M059J (cell line): ENCODE measurements at regions not wholly inside any gene's neighbourhood (a gene's known extent, or its start where the extent isn't known, plus 50 kb on each side); places are given as distances from the start of the nearest gene placed in this dataset.

Source experiments
- DNase-seq: peaks from one replicate; pipeline ENCODE4 v3.0.0-alpha.2; 2012; ENCODE audit warnings: low read depth

GRCh38 chr21:19239696-19240095 is 836.1 kb upstream of the TMPRSS15 start:
- DNase-seq: no peak

- no peak for DNase-seq
These were observed 841.1 kb upstream of the TMPRSS15 start for GRCh38 chr21:19244502-19245187.

- no peak for DNase-seq
These were observed 841.6 kb upstream of the TMPRSS15 start for GRCh38 chr21:19245188-19245580.

GRCh38 chr21:19246018-19246417 is 842.4 kb upstream of the TMPRSS15 start:
- DNase-seq: no peak

- DNase-seq: no peak
These were observed 853.5 kb upstream of the TMPRSS15 start for GRCh38 chr21:19256934-19257660.

GRCh38 chr21:19261731-19262376 is 858.3 kb upstream of the TMPRSS15 start:
- no peak for DNase-seq

- no peak for DNase-seq
These were observed 863.1 kb upstream of the TMPRSS15 start for GRCh38 chr21:19266636-19267035.

- no peak for DNase-seq
These were observed 865.1 kb upstream of the TMPRSS15 start for GRCh38 chr21:19268686-19269085.

- DNase-seq: no peak
These were observed 871.5 kb upstream of the TMPRSS15 start for GRCh38 chr21:19275065-19275464.

- no peak for DNase-seq
These were observed 873.1 kb upstream of the TMPRSS15 start for GRCh38 chr21:19276665-19277064.

- no peak for DNase-seq
These were observed 883.3 kb upstream of the TMPRSS15 start for GRCh38 chr21:19286876-19287275.

GRCh38 chr21:19290328-19290727 is 886.7 kb upstream of the TMPRSS15 start:
- DNase-seq: no peak

GRCh38 chr21:19320291-19320690 is 916.7 kb upstream of the TMPRSS15 start:
- no peak for DNase-seq

- no peak for DNase-seq
These were observed 918.1 kb upstream of the TMPRSS15 start for GRCh38 chr21:19321688-19322087.

- DNase-seq: no peak
These were observed 918.8 kb upstream of the TMPRSS15 start for GRCh38 chr21:19322360-19322759.

- no peak for DNase-seq
These were observed 923.1 kb upstream of the TMPRSS15 start for GRCh38 chr21:19326531-19327319.

GRCh38 chr21:19328954-19329353 is 925.4 kb upstream of the TMPRSS15 start:
- no peak for DNase-seq

GRCh38 chr21:19340303-19340702 is 936.7 kb upstream of the TMPRSS15 start:
- DNase-seq: no peak

- no peak for DNase-seq
These were observed 937.4 kb upstream of the TMPRSS15 start for GRCh38 chr21:19340954-19341353.

GRCh38 chr21:19343711-19344110 is 940.1 kb upstream of the TMPRSS15 start:
- DNase-seq: no peak

GRCh38 chr21:19350286-19350685 is 946.7 kb upstream of the TMPRSS15 start:
- DNase-seq: no peak

GRCh38 chr21:19353256-19353655 is 949.7 kb upstream of the TMPRSS15 start:
- no peak for DNase-seq
